ENCODE measurements at regions not wholly inside any gene's neighbourhood (a gene's known extent, or its start where the extent isn't known, plus 50 kb on each side); places are given as distances from the start of the nearest gene placed in this dataset.

DNA sequence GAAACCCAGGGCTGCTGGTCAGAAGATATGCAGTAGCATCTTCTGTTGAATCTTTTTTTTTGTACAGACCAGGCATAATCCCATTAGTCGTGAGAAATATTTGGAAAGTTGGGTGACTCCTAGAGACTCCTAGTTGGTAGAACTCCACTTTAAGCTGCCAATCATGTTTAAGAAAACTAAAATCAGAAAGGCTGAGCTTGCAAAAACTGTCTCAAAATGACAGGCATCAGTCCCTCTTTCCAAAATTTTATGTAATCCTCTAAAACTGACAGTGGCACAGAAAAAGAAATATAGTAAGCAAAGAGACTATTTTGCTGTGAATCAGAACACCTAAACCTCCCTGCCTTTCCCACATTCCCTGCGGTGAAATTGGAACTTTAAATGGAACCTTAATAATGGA, 568.5 kb downstream of the CCSER2 start:
- TF ChIP-seq EZH2phosphoT487 (IDR thresholded peaks at IDR 0.05; ENCODE audit: unreplicated experiment) (no peak), POLR2AphosphoS5 (IDR thresholded peaks at IDR 0.05; ENCODE audit: low read depth) (no peak), ZNF114 (CRISPR knock-in tag; IDR thresholded peaks at IDR 0.05) (no peak), ZNF331 (CRISPR knock-in tag; IDR thresholded peaks at IDR 0.05; ENCODE audit: low read depth) (no peak), EZH2 (IDR thresholded peaks at IDR 0.05; ENCODE audit: low read depth, unreplicated experiment) (no peak), CREB1 (CRISPR knock-in tag; IDR thresholded peaks at IDR 0.05; ENCODE audit: low read depth) (no peak), STAT1 (IDR thresholded peaks at IDR 0.05; ENCODE audit: unreplicated experiment) (no peak), JUNB (IDR thresholded peaks at IDR 0.05; ENCODE audit: unreplicated experiment) (no peak)
- TF ChIP-seq, protein P1, sequence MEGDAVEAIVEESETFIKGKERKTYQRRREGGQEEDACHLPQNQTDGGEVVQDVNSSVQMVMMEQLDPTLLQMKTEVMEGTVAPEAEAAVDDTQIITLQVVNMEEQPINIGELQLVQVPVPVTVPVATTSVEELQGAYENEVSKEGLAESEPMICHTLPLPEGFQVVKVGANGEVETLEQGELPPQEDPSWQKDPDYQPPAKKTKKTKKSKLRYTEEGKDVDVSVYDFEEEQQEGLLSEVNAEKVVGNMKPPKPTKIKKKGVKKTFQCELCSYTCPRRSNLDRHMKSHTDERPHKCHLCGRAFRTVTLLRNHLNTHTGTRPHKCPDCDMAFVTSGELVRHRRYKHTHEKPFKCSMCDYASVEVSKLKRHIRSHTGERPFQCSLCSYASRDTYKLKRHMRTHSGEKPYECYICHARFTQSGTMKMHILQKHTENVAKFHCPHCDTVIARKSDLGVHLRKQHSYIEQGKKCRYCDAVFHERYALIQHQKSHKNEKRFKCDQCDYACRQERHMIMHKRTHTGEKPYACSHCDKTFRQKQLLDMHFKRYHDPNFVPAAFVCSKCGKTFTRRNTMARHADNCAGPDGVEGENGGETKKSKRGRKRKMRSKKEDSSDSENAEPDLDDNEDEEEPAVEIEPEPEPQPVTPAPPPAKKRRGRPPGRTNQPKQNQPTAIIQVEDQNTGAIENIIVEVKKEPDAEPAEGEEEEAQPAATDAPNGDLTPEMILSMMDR (conservative IDR thresholded peaks at IDR 0.05; ENCODE audit: low read depth in 2 of 2): no peak
- TF ChIP-seq, protein P2, sequence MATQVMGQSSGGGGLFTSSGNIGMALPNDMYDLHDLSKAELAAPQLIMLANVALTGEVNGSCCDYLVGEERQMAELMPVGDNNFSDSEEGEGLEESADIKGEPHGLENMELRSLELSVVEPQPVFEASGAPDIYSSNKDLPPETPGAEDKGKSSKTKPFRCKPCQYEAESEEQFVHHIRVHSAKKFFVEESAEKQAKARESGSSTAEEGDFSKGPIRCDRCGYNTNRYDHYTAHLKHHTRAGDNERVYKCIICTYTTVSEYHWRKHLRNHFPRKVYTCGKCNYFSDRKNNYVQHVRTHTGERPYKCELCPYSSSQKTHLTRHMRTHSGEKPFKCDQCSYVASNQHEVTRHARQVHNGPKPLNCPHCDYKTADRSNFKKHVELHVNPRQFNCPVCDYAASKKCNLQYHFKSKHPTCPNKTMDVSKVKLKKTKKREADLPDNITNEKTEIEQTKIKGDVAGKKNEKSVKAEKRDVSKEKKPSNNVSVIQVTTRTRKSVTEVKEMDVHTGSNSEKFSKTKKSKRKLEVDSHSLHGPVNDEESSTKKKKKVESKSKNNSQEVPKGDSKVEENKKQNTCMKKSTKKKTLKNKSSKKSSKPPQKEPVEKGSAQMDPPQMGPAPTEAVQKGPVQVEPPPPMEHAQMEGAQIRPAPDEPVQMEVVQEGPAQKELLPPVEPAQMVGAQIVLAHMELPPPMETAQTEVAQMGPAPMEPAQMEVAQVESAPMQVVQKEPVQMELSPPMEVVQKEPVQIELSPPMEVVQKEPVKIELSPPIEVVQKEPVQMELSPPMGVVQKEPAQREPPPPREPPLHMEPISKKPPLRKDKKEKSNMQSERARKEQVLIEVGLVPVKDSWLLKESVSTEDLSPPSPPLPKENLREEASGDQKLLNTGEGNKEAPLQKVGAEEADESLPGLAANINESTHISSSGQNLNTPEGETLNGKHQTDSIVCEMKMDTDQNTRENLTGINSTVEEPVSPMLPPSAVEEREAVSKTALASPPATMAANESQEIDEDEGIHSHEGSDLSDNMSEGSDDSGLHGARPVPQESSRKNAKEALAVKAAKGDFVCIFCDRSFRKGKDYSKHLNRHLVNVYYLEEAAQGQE (IDR thresholded peaks at IDR 0.05; ENCODE audit: unreplicated experiment): no peak
- TF ChIP-seq, protein P3, sequence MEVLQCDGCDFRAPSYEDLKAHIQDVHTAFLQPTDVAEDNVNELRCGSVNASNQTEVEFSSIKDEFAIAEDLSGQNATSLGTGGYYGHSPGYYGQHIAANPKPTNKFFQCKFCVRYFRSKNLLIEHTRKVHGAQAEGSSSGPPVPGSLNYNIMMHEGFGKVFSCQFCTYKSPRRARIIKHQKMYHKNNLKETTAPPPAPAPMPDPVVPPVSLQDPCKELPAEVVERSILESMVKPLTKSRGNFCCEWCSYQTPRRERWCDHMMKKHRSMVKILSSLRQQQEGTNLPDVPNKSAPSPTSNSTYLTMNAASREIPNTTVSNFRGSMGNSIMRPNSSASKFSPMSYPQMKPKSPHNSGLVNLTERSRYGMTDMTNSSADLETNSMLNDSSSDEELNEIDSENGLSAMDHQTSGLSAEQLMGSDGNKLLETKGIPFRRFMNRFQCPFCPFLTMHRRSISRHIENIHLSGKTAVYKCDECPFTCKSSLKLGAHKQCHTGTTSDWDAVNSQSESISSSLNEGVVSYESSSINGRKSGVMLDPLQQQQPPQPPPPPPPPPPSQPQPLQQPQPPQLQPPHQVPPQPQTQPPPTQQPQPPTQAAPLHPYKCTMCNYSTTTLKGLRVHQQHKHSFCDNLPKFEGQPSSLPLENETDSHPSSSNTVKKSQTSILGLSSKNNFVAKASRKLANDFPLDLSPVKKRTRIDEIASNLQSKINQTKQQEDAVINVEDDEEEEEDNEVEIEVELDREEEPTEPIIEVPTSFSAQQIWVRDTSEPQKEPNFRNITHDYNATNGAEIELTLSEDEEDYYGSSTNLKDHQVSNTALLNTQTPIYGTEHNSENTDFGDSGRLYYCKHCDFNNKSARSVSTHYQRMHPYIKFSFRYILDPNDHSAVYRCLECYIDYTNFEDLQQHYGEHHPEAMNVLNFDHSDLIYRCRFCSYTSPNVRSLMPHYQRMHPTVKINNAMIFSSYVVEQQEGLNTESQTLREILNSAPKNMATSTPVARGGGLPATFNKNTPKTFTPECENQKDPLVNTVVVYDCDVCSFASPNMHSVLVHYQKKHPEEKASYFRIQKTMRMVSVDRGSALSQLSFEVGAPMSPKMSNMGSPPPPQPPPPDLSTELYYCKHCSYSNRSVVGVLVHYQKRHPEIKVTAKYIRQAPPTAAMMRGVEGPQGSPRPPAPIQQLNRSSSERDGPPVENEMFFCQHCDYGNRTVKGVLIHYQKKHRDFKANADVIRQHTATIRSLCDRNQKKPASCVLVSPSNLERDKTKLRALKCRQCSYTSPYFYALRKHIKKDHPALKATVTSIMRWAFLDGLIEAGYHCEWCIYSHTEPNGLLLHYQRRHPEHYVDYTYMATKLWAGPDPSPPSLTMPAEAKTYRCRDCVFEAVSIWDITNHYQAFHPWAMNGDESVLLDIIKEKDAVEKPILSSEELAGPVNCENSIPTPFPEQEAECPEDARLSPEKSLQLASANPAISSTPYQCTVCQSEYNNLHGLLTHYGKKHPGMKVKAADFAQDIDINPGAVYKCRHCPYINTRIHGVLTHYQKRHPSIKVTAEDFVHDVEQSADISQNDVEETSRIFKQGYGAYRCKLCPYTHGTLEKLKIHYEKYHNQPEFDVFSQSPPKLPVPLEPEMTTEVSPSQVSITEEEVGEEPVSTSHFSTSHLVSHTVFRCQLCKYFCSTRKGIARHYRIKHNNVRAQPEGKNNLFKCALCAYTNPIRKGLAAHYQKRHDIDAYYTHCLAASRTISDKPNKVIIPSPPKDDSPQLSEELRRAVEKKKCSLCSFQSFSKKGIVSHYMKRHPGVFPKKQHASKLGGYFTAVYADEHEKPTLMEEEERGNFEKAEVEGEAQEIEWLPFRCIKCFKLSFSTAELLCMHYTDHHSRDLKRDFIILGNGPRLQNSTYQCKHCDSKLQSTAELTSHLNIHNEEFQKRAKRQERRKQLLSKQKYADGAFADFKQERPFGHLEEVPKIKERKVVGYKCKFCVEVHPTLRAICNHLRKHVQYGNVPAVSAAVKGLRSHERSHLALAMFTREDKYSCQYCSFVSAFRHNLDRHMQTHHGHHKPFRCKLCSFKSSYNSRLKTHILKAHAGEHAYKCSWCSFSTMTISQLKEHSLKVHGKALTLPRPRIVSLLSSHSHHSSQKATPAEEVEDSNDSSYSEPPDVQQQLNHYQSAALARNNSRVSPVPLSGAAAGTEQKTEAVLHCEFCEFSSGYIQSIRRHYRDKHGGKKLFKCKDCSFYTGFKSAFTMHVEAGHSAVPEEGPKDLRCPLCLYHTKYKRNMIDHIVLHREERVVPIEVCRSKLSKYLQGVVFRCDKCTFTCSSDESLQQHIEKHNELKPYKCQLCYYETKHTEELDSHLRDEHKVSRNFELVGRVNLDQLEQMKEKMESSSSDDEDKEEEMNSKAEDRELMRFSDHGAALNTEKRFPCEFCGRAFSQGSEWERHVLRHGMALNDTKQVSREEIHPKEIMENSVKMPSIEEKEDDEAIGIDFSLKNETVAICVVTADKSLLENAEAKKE (CRISPR knock-in tag; IDR thresholded peaks at IDR 0.05): no peak

Measured in GM23338 (cell line).